HepG2 (cell line): ENCODE measurements at regions not wholly inside any gene's neighbourhood (a gene's known extent, or its start where the extent isn't known, plus 50 kb on each side); places are given as distances from the start of the nearest gene placed in this dataset.

Source experiments
- ARID5B ChIP-seq: IDR thresholded peaks from 2 replicates; pipeline ENCODE4 v1.4.0; 2020; ENCODE audit warnings: mild to moderate bottlenecking, missing genetic modification reagents
- BCL6 ChIP-seq: IDR thresholded peaks from 2 replicates; pipeline ENCODE4 v1.6.1; 2016; ENCODE audit warnings: missing genetic modification reagents, missing compliant biosample characterization
- CEBPG ChIP-seq: IDR thresholded peaks from 2 replicates; pipeline ENCODE4 v1.6.1; 2016
- ELF4 ChIP-seq: sonication (generic); formaldehyde crosslinking; IDR thresholded peaks from 2 replicates; pipeline ENCODE4 v1.5.0; 2020; ENCODE audit warnings: missing genetic modification reagents, mild to moderate bottlenecking, moderate library complexity, borderline replicate concordance
- FOXA1 ChIP-seq, 2 experiments: fragments of 450-650 bp in 1 of 2; sonication (generic) in 1 of 2; formaldehyde crosslinking in 1 of 2; IDR thresholded peaks; 2 replicates each; pipeline versions ENCODE4 v1.4.0 to v1.6.1; 2016 to 2020; ENCODE audit warnings: missing genetic modification reagents in 1 of 2
- FOXK2 ChIP-seq: fragments of 450-650 bp; IDR thresholded peaks from 2 replicates; pipeline ENCODE4 v1.6.1; 2016
- JUNB ChIP-seq: sonication (generic); formaldehyde crosslinking; IDR thresholded peaks from 2 replicates; pipeline ENCODE4 v1.8.0; 2022; ENCODE audit warnings: missing genetic modification reagents, mild to moderate bottlenecking, borderline replicate concordance
- KDM3A ChIP-seq: IDR thresholded peaks from 2 replicates; pipeline ENCODE4 v1.6.1; 2018; ENCODE audit warnings: low read depth, missing compliant biosample characterization
- SALL2 ChIP-seq: sonication (generic); formaldehyde crosslinking; IDR thresholded peaks from 2 replicates; pipeline ENCODE4 v1.8.1; 2023; ENCODE audit warnings: mild to moderate bottlenecking, missing genetic modification reagents, inconsistent platforms
- TFDP2 ChIP-seq: sonication (generic); formaldehyde crosslinking; IDR thresholded peaks from 2 replicates; pipeline ENCODE4 v1.4.0; 2020; ENCODE audit warnings: missing genetic modification reagents
- THAP8 ChIP-seq: sonication (generic); formaldehyde crosslinking; IDR thresholded peaks from 2 replicates; pipeline ENCODE4 v1.5.1; 2020; ENCODE audit warnings: missing genetic modification reagents, mild to moderate bottlenecking, borderline replicate concordance
- XRCC5 ChIP-seq: fragments of 200-400 bp; formaldehyde crosslinking; optimal IDR thresholded peaks from 2 replicates; pipeline ENCODE3; 2017; ENCODE audit warnings: mild to moderate bottlenecking, low read length
- ZBTB1 ChIP-seq: sonication (generic); formaldehyde crosslinking; IDR thresholded peaks from 2 replicates; pipeline ENCODE4 v1.4.0; 2020; ENCODE audit warnings: missing genetic modification reagents, borderline replicate concordance
- ZFP90 ChIP-seq: sonication (generic); formaldehyde crosslinking; IDR thresholded peaks from 2 replicates; pipeline ENCODE4 v1.8.0; 2022; ENCODE audit warnings: missing genetic modification reagents, mild to moderate bottlenecking, inconsistent platforms, borderline replicate concordance
- ZMYM4 ChIP-seq: sonication (generic); formaldehyde crosslinking; IDR thresholded peaks from 2 replicates; pipeline ENCODE4 v1.8.1; 2023; ENCODE audit warnings: mild to moderate bottlenecking, missing genetic modification reagents
- ZNF224 ChIP-seq: sonication (generic); formaldehyde crosslinking; IDR thresholded peaks from 2 replicates; pipeline ENCODE4 v1.5.0; 2020; ENCODE audit warnings: mild to moderate bottlenecking, missing genetic modification reagents
- ZNF280B ChIP-seq: sonication (generic); formaldehyde crosslinking; IDR thresholded peaks from 2 replicates; pipeline ENCODE4 v1.5.0; 2020; ENCODE audit warnings: missing genetic modification reagents, mild to moderate bottlenecking, borderline replicate concordance
- ZNF337 ChIP-seq: sonication (generic); formaldehyde crosslinking; IDR thresholded peaks from 2 replicates; pipeline ENCODE4 v1.5.1; 2020; ENCODE audit warnings: missing genetic modification reagents, low read depth, mild to moderate bottlenecking, borderline replicate concordance
- ZNF468 ChIP-seq: sonication (generic); formaldehyde crosslinking; IDR thresholded peaks from 2 replicates; pipeline ENCODE4 v1.8.0; 2022; ENCODE audit warnings: mild to moderate bottlenecking, moderate library complexity, missing genetic modification reagents
- ZNF484 ChIP-seq: sonication (generic); formaldehyde crosslinking; IDR thresholded peaks from 2 replicates; pipeline ENCODE4 v1.5.1; 2020; ENCODE audit warnings: mild to moderate bottlenecking, low read depth, missing genetic modification reagents, borderline replicate concordance
- ZNF577 ChIP-seq: sonication (generic); formaldehyde crosslinking; IDR thresholded peaks from 2 replicates; pipeline ENCODE4 v1.4.0; 2020; ENCODE audit warnings: mild to moderate bottlenecking, low read depth, missing genetic modification reagents, borderline replicate concordance
- ZNF619 ChIP-seq: sonication (generic); formaldehyde crosslinking; IDR thresholded peaks from 2 replicates; pipeline ENCODE4 v1.4.0; 2020; ENCODE audit warnings: mild to moderate bottlenecking, missing genetic modification reagents
- ZNF703 ChIP-seq: sonication (generic); formaldehyde crosslinking; IDR thresholded peaks from 2 replicates; pipeline ENCODE4 v1.5.1; 2020; ENCODE audit warnings: missing genetic modification reagents, mild to moderate bottlenecking, moderate library complexity, borderline replicate concordance
- ZNF737 ChIP-seq: sonication (generic); formaldehyde crosslinking; IDR thresholded peaks from 2 replicates; pipeline ENCODE4 v1.5.0; 2020; ENCODE audit warnings: missing genetic modification reagents, mild to moderate bottlenecking, borderline replicate concordance
- ZNF761 ChIP-seq: sonication (generic); formaldehyde crosslinking; conservative IDR thresholded peaks from 2 replicates; pipeline ENCODE4 v1.4.0; 2020; ENCODE audit warnings: mild to moderate bottlenecking, missing genetic modification reagents
- ZSCAN30 ChIP-seq: sonication (generic); formaldehyde crosslinking; IDR thresholded peaks from 2 replicates; pipeline ENCODE4 v1.5.0; 2020; ENCODE audit warnings: mild to moderate bottlenecking, missing genetic modification reagents

- TF ChIP-seq ELF4 (CRISPR knock-in tag), result no peak
- no peak for TF ChIP-seq ZNF761 (CRISPR knock-in tag)
- TF ChIP-seq ZNF337, result no peak
- no peak for TF ChIP-seq ZNF224
- no peak for TF ChIP-seq TFDP2
- TF ChIP-seq BCL6 (CRISPR knock-in tag), result peak; percentile 48; the same call in 1 of the 2 replicates
- no peak for TF ChIP-seq ZNF737 (CRISPR knock-in tag)
- no peak for TF ChIP-seq FOXK2
- no peak for TF ChIP-seq KDM3A (CRISPR knock-in tag)
- no peak for TF ChIP-seq ZNF468
- TF ChIP-seq ARID5B (CRISPR knock-in tag), result no peak
- TF ChIP-seq XRCC5, result peak; percentile 22
- no peak for TF ChIP-seq ZNF703 (CRISPR knock-in tag)
- TF ChIP-seq ZSCAN30 (CRISPR knock-in tag), result no peak
- no peak for TF ChIP-seq ZNF280B
- TF ChIP-seq FOXA1 (IDR thresholded peaks at IDR 0.05), result no peak
- no peak for TF ChIP-seq FOXA1 (CRISPR knock-in tag; IDR thresholded peaks at IDR 0.05)
- TF ChIP-seq THAP8 (CRISPR knock-in tag), result no peak
- TF ChIP-seq SALL2, result no peak
- no peak for TF ChIP-seq ZNF619
- no peak for TF ChIP-seq ZNF577 (CRISPR knock-in tag)
- no peak for TF ChIP-seq ZFP90 (CRISPR knock-in tag)
- TF ChIP-seq ZNF484, result no peak
- TF ChIP-seq CEBPG (CRISPR knock-in tag), result peak; percentile 64
- peak; percentile 33; the same call in 1 of the 2 replicates for TF ChIP-seq ZMYM4 (CRISPR knock-in tag)
- TF ChIP-seq JUNB, result no peak
- no peak for TF ChIP-seq ZBTB1 (CRISPR knock-in tag)
Measured at GRCh38 chr3:40930131-40930538, 269.2 kb upstream of the CTNNB1 start (continued).
